GM23248 (cell line): ENCODE measurements at regions not wholly inside any gene's neighbourhood (a gene's known extent, or its start where the extent isn't known, plus 50 kb on each side); places are given as distances from the start of the nearest gene placed in this dataset.

ENCODE experiments used
- EZH2 ChIP-seq: fragments of 200-600 bp; sonication (generic); IDR thresholded peaks from 2 replicates; pipeline ENCODE4 v1.6.1; 2018; ENCODE audit warnings: antibody characterized with exemption, mild to moderate bottlenecking; ENCODE audit not compliant: insufficient read depth, poor library complexity, severe bottlenecking
- EZH2phosphoT487 ChIP-seq: fragments of 200-600 bp; sonication (generic); IDR thresholded peaks from 2 replicates; pipeline ENCODE4 v1.6.1; 2018; ENCODE audit warnings: antibody characterized with exemption, moderate library complexity, mild to moderate bottlenecking, low read depth; ENCODE audit not compliant: insufficient read depth

DNA sequence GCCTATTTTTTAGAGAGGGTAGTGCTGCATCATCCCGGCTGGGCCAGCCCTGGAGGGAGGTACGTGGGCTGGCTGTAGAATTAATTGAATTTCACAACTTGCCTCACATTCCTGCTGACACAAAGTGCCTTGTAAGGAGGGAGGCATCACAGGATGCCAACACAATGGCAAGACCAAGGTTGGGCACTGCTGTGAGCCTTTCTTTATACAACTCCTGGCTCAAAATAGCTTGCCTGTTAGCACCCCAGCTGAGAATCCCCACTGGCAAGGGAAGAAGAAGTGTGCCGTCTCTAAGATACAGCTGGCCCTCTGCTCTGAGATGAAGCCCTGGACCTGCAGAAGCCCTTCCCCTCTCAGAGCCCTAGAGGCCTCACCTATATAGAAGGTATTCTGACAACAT, 873.9 kb downstream of the GRID1 start:
- TF ChIP-seq EZH2phosphoT487 (no peak), EZH2 (no peak)
